Bone marrow (tissue), 2 donors: ENCODE measurements at regions not wholly inside any gene's neighbourhood (a gene's known extent, or its start where the extent isn't known, plus 50 kb on each side); places are given as distances from the start of the nearest gene placed in this dataset.
A peak's percentile ranks its signal among the peaks of the same experiment; 100 is the strongest.
"Not testable (repeated sequence)": the region's sequence is repeated elsewhere in the genome, so short reads cannot be mapped to it uniquely, and the experiment has no call there.

Experiments used
- DNase-seq, 2 donors: peaks; one replicate each; lab custom pipeline; 2025; lab: John Stamatoyannopoulos, UW

DNA sequence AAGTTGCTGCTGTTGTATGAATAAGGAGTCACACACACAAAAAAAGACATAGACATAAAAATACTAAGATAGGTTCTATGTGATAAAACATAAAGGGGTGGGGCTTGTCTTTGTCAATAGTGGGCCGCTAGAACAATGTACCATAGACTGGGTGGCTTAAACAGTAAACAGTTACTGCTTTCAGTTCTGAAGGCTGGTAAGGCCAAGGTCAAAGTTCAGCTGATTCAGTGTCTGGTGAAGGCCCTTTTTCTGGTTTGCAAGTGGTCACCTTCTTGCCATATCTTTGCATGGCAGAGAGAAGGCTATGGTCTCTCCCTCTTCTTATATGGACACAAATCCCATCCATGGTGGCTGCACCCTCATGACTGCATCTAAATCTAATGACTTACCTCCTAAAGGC, 1980.7 kb downstream of the PCDH7 start:
- DNase-seq: no peak

DNA sequence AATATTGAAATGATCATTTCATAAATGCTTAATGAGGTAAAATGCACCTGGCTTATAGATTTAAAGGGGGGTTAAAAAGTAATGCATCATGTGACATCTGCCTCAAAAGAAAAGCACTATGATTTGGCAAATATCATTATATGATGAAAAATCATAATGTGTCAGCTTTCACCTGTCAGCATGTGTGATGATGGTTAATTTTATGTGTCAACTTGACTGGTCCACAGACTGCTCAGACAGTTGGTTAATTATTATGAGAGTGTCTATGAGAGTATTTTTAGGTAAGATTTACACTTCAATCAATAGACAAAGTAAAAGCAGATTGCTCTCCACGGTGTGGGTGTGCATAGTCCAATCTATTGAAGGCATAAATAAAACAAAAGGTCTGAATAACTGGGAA, 1986.7 kb downstream of the PCDH7 start:
- no peak for DNase-seq

DNA sequence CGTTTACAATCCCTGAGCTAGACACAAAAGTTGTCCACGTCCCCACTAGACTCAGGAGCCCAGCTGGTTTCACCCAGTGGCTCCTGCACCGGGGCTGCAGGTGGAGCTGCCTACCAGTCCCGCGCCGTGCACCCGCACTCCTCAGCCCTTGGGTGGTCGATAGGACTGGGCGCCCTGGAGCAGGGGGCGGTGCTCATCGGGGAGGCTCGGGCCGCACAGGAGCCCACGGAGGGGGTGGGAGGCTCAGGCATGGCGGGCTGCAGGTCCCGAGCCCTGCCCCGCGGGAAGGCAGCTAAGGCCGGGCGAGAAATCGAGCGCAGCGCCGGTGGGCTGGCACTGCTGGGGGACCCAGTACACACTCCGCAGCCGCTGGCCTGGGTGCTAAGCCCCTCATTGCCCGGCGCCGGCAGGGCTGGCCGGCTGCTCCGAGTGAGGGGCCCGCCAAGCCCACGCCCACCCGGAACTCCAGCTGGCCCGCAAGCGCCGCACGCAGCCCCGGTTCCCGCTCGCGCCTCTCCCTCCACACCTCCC, 1996.0 kb downstream of the PCDH7 start:
- DNase-seq: not testable (repeated sequence)

DNA sequence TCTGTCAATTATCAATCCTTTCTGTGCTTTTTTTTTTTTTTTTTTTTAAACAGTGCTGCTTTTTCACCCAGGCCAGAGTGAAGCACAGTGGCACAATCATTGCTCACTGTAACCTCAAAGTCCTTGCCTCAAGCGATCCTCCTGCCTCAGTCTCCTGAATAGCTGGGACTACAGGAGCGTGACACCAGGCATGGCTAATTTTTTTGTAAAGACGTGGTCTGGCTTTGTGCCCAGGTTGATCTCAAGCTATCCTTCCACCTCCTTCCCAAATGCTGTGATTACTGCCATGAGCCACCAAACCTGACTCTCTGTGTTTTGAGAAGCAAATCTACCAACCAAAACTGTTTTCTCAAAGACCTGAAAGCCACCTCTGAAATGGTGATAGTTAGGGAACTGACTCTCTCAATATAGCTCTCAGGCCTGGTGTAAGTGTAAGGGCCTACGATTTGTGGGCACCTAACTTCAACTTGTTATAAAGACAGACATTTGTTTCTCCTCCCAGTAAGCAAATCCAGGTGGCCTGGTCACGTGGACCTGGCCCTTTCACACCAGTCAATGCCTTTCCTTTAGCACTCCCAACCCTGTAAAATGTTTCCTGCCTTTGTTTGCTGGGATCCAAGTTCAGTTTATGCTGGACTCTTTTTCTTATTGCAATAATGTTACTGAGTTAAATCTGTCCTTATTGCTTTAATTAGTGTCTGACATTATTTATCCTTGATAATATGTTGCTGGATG, 2015.9 kb downstream of the PCDH7 start:
- DNase-seq: no peak

DNA sequence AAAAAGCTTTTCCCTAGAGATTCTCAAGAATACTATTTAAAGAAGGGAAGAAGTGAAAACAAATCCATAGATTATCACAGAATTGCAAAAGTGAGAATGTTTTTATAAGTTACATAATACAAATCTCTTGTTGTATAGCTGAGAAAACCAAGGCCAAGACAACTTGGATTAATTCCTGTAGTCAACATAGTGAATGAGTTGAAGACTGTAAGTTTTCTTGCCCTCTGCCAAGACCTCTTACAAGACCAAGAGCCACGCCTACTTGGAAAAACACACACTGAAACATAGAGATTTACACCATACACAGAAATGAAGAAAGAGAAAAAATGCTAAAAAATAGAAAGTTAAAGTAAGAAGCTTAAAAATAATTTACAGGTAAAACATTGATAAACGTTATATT, 2024.0 kb downstream of the PCDH7 start:
- no peak for DNase-seq

DNA sequence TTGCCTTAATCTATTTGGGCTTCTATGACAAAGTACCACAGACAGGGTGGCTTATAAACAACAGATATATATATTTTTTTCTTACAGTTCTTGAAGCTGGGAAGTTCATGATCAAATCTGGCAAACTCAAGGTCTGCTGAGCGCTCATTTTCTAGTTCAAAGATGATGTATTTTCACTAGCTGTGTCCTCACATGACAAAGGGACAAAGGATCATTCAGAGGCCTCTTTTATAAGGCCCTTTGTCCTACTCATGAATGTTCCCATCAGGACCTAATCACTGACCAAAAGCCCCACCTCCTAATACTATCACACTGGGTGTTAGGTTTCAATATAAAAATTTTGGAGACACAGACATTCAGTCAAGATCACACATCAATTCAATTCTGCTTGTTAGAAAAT, 2025.2 kb downstream of the PCDH7 start:
- no peak for DNase-seq

DNA sequence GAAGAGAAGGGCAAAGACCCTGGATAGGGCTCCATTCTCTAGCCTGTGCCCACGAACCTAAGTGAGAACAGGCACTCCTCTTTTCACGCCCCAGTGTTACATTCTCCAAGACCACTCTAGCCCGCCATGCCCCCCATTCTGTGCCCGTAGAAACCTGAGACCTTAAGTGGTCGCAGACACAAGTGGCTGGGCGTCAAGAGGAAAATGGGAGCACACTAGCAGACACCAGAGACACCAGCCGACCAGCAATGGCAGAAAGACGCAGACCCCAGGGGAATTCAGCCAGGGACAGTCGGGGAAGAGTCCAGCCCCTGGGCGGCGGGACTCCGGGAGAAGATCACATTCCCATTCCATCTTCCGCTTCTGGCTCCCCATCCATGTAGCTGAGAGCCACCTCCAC, 2027.9 kb downstream of the PCDH7 start:
- no peak for DNase-seq

DNA sequence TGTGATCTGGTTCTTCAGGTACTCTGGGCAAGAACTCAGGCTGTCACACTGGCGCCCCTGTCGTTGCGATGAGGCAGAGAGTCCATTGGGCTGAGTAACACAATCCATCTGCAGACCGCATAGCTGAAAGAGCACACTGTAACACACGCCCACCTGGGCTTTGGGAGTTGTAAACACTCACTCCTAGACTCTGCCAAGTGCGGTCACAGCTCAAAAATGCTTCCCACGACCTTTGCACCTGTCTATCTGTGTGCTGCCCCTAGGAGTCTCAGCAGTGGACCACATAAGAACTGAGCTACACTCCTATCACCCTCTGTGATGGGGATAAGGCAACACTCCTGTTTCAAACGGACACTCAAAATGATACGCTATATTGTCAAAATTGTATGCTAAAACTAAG, 2028.3 kb downstream of the PCDH7 start:
- DNase-seq: no peak

DNA sequence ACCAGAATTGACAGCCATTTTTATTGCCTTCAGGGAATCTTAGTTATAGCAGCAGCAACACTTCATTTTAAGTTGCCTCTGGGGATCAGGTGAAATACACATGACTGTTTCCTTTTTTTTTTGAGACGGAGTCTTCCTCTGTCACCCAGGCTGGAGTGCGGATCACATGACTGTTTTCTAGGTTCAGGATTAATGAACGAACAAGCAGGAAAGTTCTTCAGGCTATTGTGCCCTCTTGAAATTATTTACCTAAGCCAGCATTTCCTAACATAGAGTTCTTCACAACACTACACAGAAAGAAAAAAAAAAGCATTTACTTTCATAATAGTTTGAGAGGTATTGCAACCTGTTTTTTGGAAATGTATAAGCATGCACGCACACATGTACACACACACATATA, 2032.8 kb downstream of the PCDH7 start:
- DNase-seq: no peak

DNA sequence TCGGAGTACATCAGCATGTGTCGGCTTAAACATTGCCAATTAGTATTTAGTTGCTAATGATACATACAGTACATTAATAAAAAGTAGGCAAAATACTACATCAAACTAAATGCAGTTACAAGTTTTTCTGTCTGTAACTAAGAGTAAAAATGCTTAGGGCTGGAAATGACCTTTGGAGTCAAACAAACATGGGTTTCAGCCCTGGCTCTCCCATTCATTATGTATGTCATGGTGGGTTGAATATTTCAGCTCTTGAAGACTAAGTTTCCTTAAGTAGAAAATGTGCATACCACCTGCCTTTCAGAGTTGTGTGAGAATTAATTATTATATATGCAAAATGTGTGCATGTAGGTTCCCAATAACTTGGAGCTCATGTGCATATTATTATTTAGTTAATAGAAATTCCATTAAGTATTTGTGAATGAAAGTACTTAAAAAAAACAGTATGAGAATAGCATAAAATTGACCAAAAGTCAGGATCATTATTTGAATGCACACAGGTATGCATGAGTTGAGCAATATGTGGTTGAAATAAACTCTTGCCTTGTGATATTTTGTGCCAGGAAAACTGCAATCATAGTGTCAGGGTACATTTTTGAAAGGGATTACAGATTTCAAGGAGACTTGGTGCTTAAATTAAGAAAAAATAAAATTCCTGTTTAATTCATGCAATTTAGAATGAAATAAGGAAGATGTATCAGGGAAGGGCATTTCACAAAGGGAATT, 2048.7 kb downstream of the PCDH7 start:
- DNase-seq: no peak

DNA sequence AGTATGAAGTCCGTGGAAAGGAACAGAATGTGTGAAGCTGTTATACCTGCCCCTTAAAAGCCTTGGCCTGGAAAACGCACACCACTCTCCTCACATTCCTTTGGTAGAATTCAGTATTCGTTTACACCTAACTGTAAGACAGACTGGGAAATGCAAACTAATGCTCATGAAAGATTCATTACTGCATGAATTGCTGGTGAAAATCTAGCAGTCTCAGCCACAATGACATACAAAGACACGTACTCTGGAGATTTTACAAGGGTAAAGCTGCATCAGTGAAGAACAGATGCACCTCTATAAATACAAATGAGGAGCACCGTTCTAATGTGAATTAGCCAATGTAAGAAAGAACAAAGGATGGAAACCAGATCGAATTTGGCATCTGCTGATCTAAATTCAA, 2051.3 kb downstream of the PCDH7 start:
- no peak for DNase-seq

DNA sequence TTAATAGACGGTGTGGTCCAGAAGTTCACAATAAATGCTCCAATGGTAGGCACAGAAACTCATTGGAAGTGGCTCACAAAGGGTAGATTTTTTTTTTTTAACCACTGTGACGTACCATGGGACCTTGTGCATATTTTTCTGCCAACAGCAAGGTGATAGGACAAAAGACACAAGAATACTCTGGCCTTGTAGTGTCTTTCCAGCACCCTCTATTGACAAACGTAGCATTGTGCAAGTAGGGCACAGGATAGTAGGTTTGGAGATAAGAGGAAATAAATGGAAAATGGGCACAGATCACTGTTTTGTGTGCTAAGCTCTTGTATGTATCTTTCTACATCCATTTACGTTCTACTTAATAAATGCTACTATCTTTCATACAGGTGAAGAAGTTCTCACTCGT, 2054.9 kb downstream of the PCDH7 start:
- peak in 1 of 2 donors; percentile 4 for DNase-seq

DNA sequence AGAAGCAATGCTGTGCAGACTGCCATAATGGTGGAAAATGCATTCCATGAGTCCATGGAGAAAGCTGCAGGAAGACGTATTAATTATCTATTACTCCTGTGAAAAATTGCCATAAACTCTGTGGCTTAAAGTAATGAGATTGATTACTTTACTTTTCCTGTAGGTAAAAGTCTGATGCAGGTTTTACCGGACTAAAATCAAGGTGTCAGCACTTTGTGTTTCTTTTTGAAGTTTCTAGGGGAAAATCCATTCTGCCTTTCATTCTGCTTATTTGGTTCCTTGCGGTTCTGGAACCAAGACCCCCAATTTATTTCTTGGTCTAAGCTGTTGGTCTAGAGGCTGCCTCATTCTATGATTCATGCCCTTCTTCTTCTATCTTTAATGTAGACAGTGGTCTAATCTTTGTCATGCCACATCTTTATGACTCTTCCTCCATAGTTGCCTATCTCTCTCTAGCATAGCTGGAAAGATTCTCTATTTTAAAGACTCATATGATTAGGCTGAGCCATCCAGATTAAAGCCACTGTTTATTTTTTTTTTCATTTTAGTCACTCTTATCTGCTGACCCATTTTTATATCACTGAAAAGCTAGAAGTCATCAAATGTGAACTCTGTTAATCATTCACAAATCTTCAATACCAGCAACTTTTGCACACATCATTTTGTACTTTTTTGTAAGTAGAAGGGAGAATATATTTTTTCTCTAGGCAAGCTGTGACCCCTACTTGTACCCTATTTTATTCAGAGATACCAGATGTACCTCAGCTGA, 2056.4 kb downstream of the PCDH7 start:
- DNase-seq: no peak

DNA sequence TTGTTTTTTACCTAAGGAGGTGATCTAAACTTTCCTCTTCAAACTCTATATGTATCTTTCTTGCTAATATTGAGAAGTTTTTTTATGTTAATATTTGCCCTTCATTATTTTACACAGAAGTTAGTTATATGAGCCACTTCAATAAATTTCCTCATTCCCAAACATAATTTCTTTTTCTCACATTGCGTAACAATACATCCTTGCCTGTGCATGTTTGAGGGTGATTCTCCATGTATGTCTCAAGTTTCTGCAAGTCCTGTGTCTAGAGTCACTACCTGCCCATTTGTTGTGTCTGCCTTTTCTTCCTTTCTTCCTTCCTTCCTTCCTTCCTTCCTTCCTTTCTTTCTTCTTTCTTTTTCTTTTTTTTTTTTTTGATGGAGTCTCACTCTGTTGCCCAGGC, 2057.9 kb downstream of the PCDH7 start:
- no peak for DNase-seq

DNA sequence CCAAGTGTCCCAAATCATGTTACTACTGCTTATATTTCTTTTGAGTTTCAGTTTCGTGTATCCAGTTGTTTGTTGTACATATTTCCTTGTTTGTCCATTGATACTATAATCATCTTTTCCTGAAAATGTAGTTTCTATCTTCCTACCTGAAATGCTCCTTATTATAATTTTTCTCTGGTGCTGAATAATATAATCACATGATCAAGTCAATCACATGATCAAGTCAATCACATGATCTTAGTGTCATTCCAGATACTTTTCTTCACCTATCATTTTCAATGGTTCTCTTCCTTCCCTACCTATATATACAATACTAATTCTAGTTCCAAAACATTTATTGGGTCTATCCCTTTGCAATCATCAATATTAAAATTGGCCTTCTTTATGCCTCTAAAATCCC, 2058.8 kb downstream of the PCDH7 start:
- DNase-seq: no peak

DNA sequence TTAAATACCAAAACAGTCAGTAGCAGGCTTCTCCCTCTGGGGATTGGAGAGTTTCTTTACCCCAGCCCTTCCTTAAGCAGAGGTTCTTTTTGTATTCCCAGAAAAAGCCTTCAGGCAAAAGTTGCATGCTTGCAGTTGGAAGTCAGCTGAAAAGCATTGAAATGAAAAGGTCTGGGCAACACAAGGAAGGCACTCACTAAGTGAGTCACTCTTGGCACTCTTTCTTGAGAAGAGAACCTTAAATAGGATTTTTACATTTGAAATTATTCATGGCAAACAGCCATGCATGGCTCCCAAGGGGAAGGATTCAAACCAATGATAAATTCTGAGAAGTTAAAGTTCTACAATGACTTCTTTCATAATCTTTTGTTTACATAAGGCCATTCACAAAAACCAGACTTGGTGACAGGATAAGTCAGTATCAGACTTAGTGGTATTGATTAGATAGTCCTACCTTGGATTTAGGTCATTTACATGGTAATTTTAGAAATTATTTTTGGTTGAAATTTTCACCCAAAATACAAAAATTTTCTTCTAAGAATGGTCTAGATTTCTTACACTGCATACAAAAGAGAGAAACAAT, 2068.9 kb downstream of the PCDH7 start:
- no peak for DNase-seq

DNA sequence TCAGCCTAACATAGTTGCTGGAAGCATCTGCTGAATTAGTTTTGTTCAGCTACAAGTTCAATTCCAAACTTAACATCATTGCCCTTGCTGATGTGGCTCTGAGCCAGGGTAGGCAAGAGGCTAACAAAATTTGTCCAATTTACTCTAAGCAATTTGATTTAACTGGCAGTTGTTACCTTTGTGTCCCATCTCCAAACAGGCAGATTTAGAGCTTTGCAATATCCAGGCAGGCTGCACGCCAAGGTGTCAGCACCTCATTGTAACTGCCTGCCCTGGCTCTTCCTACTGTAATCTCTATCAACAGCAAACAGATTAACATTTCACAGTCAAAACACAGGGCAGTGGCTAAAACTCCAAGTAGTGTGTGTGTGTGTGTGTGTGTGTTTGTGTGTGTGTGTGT, 2070.6 kb downstream of the PCDH7 start:
- no peak for DNase-seq

DNA sequence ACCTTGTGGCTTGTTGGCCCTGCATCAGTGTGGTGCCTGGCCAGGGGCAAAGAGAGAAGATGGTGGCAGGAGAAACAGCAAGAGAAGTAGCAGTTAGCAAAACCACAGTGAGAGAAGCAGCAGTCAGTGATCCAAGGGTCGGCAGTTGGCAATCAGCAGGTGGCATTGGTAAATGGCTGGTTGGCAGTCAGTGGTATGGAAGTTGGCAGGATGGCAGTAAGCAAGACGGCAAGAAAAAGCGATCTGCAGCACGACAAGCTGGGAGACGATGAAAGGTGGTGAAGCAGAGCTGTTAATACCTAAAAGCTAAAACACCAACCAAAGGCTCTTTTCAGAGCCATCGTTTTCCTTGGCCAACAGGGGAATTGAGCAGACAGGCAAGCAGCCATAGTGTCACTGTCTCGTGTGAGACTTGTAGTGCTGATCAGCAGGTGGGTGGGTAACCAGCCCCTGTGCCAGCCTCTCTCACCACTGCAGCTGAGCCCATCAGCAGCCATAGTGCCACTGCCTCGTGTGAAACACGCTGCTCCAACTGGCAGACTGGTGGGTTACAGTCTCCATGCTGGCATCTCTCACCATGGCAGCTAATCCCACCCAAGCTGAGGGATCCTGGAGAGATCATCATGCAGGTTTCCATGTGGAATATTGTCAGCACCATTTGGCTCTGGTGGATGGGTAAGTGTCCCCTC, 2078.4 kb downstream of the PCDH7 start:
- DNase-seq: no peak

DNA sequence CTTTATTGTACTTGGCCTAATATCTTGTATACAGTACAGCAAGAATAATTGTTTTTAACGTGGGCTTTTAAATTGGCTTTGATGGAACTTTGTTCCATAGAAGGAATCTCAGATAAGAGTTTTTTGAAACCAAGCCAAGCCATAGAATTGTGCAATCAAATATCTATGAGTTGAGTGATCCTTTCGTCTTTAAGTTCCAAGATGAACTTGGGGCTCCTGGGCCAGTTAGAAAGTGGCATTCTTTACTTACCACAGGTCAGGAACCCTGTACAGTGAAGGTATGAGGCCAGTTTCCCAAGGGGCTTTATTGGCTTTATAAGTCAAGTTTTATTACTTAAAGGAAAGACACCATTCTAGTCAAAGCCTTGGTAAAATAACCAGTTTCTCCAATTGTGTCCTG, 2104.2 kb downstream of the PCDH7 start:
- DNase-seq: no peak

DNA sequence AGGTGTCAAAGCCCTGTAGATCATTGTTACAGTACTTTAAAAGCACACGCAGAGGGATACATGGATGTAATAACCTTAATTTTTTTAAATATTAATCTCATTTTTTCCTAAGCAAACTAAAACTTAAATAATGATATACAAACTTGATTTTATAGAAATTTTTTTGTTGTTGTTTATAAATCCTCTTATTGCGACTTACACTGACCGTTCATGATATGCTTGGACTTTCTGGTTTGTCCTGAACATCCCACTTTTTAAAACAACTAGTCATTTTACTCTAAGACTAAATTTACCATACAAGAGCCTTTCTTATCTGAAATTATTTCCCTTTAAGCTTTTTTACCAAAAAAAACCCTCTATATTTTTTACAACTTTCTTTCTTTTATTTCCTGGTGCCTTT, 2106.0 kb downstream of the PCDH7 start:
- no peak for DNase-seq

DNA sequence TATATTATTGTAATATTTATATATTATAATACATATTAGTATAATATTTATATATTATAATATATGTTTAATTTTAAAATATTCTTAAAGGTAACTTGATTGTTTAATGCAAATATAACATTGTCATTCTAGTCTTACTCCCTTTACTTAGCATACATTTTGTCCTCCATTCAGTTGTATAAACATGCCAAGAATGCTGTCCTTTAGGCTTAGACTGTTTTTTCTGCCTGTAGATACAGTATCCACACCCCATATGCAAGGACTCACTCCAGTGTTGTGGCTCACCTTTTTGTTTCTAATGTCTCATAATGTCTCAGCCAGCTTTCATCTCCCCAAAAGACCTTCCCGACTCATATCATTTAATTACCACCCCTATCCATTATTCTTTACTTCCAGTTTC, 2110.0 kb downstream of the PCDH7 start:
- DNase-seq: no peak

DNA sequence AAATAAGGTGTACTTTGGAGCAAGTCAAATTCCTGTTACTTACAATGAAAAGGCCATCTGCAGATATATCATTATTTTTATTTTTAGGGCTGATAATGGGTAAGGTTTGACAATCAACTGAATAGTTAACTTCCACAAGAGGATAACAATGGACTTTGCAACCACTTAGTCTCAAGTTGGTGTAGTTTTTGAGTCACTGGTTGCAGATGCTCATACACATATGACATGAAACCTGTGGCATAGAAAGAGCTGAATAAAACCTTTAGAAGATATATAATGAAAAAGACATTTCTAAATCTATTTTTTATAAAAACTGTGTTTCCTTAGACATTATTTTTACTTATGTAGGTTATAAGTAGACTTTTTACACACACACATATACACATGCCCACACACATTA, 2110.9 kb downstream of the PCDH7 start:
- DNase-seq: no peak
